WTC11 (cell line): ENCODE measurements at regions not wholly inside any gene's neighbourhood (a gene's known extent, or its start where the extent isn't known, plus 50 kb on each side); places are given as distances from the start of the nearest gene placed in this dataset.

Experiments used
- ARID4B ChIP-seq: sonication (generic); formaldehyde crosslinking; IDR thresholded peaks from 2 replicates; pipeline ENCODE4 v1.8.0; 2023; ENCODE audit warnings: missing genetic modification reagents, mild to moderate bottlenecking, borderline replicate concordance
- ATF2 ChIP-seq: sonication (generic); formaldehyde crosslinking; IDR thresholded peaks from 2 replicates; pipeline ENCODE4 v1.8.1; 2022; ENCODE audit warnings: low read depth, missing genetic modification reagents, borderline replicate concordance
- CBFB ChIP-seq: sonication (generic); formaldehyde crosslinking; IDR thresholded peaks from 2 replicates; pipeline ENCODE4 v1.8.1; 2022; ENCODE audit warnings: mild to moderate bottlenecking, low read depth, missing genetic modification reagents
- CREB1 ChIP-seq: sonication (generic); formaldehyde crosslinking; IDR thresholded peaks from 2 replicates; pipeline ENCODE4 v1.8.0; 2023; ENCODE audit warnings: mild to moderate bottlenecking, missing genetic modification reagents
- CTCF ChIP-seq: fragments of 200-600 bp; IDR thresholded peaks from 2 replicates; pipeline ENCODE4 v1.8.0; 2022; ENCODE audit warnings: antibody characterized with exemption
- EMX1 ChIP-seq: fragments of 250-450 bp; sonication (Bioruptor Pico); IDR thresholded peaks from 2 replicates; pipeline ENCODE4 v1.8.0; 2021; ENCODE audit warnings: mild to moderate bottlenecking
- FOXP1 ChIP-seq: sonication (generic); formaldehyde crosslinking; IDR thresholded peaks from 2 replicates; pipeline ENCODE4 v1.8.0; 2022; ENCODE audit warnings: missing genetic modification reagents, mild to moderate bottlenecking, moderate library complexity, borderline replicate concordance
- MAX ChIP-seq: sonication (generic); formaldehyde crosslinking; IDR thresholded peaks from 2 replicates; pipeline ENCODE4 v1.8.0; 2022; ENCODE audit warnings: mild to moderate bottlenecking, missing genetic modification reagents
- NR2C2 ChIP-seq: sonication (generic); formaldehyde crosslinking; IDR thresholded peaks from 2 replicates; pipeline ENCODE4 v1.8.0; 2022; ENCODE audit warnings: mild to moderate bottlenecking, missing genetic modification reagents
- SP1 ChIP-seq: sonication (generic); formaldehyde crosslinking; conservative IDR thresholded peaks from 2 replicates; pipeline ENCODE4 v1.8.1; 2022; ENCODE audit warnings: missing genetic modification reagents
- TP53 ChIP-seq: sonication (generic); formaldehyde crosslinking; IDR thresholded peaks from 2 replicates; pipeline ENCODE4 v1.8.1; 2023; ENCODE audit warnings: mild to moderate bottlenecking, missing genetic modification reagents
- USF1 ChIP-seq: sonication (generic); formaldehyde crosslinking; IDR thresholded peaks from 2 replicates; pipeline ENCODE4 v1.8.0; 2022; ENCODE audit warnings: mild to moderate bottlenecking, missing genetic modification reagents
- ZNF138 ChIP-seq: sonication (generic); formaldehyde crosslinking; conservative IDR thresholded peaks from 2 replicates; pipeline ENCODE4 v1.8.1; 2022; ENCODE audit warnings: mild to moderate bottlenecking, moderate library complexity, missing genetic modification reagents
- ZNF232 ChIP-seq: sonication (generic); formaldehyde crosslinking; IDR thresholded peaks from 2 replicates; pipeline ENCODE4 v1.8.0; 2022; ENCODE audit warnings: mild to moderate bottlenecking, missing genetic modification reagents

GRCh38 chr16:59339871-59340270 is 605.8 kb upstream of the GOT2 start:
- TF ChIP-seq CTCF: no peak
- TF ChIP-seq ZNF232 (CRISPR knock-in tag): no peak
- no peak for TF ChIP-seq SP1 (CRISPR knock-in tag)
- TF ChIP-seq ZNF138 (CRISPR knock-in tag): no peak
- no peak for TF ChIP-seq CBFB (CRISPR knock-in tag)
- no peak for TF ChIP-seq EMX1
- TF ChIP-seq MAX (CRISPR knock-in tag): no peak
- no peak for TF ChIP-seq FOXP1 (CRISPR knock-in tag)
- no peak for TF ChIP-seq CREB1
- TF ChIP-seq TP53 (CRISPR knock-in tag): no peak
- no peak for TF ChIP-seq USF1 (CRISPR knock-in tag)
- TF ChIP-seq NR2C2 (CRISPR knock-in tag): no peak
- no peak for TF ChIP-seq ATF2 (CRISPR knock-in tag)
- no peak for TF ChIP-seq ARID4B (CRISPR knock-in tag)
